ENCODE measurements at regions not wholly inside any gene's neighbourhood (a gene's known extent, or its start where the extent isn't known, plus 50 kb on each side); places are given as distances from the start of the nearest gene placed in this dataset.

DNA sequence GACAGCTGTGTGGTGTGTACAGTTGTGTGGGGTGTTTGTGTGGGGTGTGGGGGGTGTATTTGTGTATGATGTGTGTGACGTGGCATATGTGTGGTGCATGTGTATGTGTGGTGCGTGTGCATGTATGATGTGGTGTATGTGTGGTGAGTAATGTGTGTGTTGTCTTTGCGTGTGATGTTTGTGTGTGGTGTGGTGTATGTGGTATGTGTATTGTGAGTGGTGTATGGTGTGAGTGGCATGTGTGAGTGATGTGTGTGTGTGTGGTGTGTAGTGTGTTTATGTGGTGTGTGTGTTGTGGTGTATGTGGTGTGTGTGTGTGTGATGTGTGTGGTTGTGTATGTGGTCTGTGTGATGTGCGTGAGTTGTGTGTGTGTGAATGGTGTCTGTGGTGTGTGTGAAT is 191.1 kb downstream of the MELK start:
- TF ChIP-seq, protein P1, sequence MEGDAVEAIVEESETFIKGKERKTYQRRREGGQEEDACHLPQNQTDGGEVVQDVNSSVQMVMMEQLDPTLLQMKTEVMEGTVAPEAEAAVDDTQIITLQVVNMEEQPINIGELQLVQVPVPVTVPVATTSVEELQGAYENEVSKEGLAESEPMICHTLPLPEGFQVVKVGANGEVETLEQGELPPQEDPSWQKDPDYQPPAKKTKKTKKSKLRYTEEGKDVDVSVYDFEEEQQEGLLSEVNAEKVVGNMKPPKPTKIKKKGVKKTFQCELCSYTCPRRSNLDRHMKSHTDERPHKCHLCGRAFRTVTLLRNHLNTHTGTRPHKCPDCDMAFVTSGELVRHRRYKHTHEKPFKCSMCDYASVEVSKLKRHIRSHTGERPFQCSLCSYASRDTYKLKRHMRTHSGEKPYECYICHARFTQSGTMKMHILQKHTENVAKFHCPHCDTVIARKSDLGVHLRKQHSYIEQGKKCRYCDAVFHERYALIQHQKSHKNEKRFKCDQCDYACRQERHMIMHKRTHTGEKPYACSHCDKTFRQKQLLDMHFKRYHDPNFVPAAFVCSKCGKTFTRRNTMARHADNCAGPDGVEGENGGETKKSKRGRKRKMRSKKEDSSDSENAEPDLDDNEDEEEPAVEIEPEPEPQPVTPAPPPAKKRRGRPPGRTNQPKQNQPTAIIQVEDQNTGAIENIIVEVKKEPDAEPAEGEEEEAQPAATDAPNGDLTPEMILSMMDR (IDR thresholded peaks at IDR 0.05; ENCODE audit: insufficient read depth, low read length), result no peak
- TF ChIP-seq SPI1 (IDR thresholded peaks at IDR 0.05; ENCODE audit: borderline replicate concordance, low read depth) (no peak), POLR2AphosphoS5 (IDR thresholded peaks at IDR 0.05; ENCODE audit: low read depth) (no peak), GABPA (IDR thresholded peaks at IDR 0.05; ENCODE audit: low read depth) (no peak)
- TF ChIP-seq, protein P2, sequence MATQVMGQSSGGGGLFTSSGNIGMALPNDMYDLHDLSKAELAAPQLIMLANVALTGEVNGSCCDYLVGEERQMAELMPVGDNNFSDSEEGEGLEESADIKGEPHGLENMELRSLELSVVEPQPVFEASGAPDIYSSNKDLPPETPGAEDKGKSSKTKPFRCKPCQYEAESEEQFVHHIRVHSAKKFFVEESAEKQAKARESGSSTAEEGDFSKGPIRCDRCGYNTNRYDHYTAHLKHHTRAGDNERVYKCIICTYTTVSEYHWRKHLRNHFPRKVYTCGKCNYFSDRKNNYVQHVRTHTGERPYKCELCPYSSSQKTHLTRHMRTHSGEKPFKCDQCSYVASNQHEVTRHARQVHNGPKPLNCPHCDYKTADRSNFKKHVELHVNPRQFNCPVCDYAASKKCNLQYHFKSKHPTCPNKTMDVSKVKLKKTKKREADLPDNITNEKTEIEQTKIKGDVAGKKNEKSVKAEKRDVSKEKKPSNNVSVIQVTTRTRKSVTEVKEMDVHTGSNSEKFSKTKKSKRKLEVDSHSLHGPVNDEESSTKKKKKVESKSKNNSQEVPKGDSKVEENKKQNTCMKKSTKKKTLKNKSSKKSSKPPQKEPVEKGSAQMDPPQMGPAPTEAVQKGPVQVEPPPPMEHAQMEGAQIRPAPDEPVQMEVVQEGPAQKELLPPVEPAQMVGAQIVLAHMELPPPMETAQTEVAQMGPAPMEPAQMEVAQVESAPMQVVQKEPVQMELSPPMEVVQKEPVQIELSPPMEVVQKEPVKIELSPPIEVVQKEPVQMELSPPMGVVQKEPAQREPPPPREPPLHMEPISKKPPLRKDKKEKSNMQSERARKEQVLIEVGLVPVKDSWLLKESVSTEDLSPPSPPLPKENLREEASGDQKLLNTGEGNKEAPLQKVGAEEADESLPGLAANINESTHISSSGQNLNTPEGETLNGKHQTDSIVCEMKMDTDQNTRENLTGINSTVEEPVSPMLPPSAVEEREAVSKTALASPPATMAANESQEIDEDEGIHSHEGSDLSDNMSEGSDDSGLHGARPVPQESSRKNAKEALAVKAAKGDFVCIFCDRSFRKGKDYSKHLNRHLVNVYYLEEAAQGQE (IDR thresholded peaks at IDR 0.05; ENCODE audit: insufficient replicate concordance, low read depth), result no peak
